ENCODE measurements at regions not wholly inside any gene's neighbourhood (a gene's known extent, or its start where the extent isn't known, plus 50 kb on each side); places are given as distances from the start of the nearest gene placed in this dataset.

GRCh38 chr9:3698076-3698475, 172.3 kb upstream of the RFX3 start:
- Histone ChIP-seq H3K4me3 (ENCODE audit: low read depth in 1 of 3, low read length in 3 of 3) (no peak overlapping the region), H3K9me3 (ENCODE audit: control insufficient read depth in 4 of 4, low read length in 3 of 4) (no peaks in the 10 kb centered on the region), H3K27ac (ENCODE audit: low read depth in 1 of 2, low read length in 2 of 2) (no peak overlapping the region), H3K9ac (ENCODE audit: low read depth in 1 of 2, low read length in 2 of 2) (no peak overlapping the region), H3K36me3 (ENCODE audit: control insufficient read depth in 4 of 4, insufficient read depth in 3 of 4, low read depth in 1 of 4, low read length in 3 of 4) (no peaks in the 10 kb centered on the region), H3K27me3 (ENCODE audit: control insufficient read depth in 4 of 4, insufficient read depth in 4 of 4, low read length in 3 of 4) (no peaks in the 10 kb centered on the region), H3K4me1 (ENCODE audit: control insufficient read depth in 4 of 4, insufficient read depth in 4 of 4, low read length in 3 of 4) (no peaks in the 10 kb centered on the region)
- DNase-seq (ENCODE audit: low spot score): no peak
- 84% methylated on average over 3 of the region's 3 CpGs for WGBS
- no peak for TF ChIP-seq YY1 (IDR thresholded peaks at IDR 0.05)
- no peak for TF ChIP-seq HNF4G (IDR thresholded peaks at IDR 0.05)
- TF ChIP-seq ATF3 (IDR thresholded peaks at IDR 0.05): no peak
- TF ChIP-seq NR2F2 (IDR thresholded peaks at IDR 0.05): no peak
- TF ChIP-seq MAX (IDR thresholded peaks at IDR 0.05): no peak
- TF ChIP-seq SP1 (IDR thresholded peaks at IDR 0.05): no peak
- TF ChIP-seq HNF4A (conservative IDR thresholded peaks at IDR 0.05): no peak
- TF ChIP-seq, protein P1, sequence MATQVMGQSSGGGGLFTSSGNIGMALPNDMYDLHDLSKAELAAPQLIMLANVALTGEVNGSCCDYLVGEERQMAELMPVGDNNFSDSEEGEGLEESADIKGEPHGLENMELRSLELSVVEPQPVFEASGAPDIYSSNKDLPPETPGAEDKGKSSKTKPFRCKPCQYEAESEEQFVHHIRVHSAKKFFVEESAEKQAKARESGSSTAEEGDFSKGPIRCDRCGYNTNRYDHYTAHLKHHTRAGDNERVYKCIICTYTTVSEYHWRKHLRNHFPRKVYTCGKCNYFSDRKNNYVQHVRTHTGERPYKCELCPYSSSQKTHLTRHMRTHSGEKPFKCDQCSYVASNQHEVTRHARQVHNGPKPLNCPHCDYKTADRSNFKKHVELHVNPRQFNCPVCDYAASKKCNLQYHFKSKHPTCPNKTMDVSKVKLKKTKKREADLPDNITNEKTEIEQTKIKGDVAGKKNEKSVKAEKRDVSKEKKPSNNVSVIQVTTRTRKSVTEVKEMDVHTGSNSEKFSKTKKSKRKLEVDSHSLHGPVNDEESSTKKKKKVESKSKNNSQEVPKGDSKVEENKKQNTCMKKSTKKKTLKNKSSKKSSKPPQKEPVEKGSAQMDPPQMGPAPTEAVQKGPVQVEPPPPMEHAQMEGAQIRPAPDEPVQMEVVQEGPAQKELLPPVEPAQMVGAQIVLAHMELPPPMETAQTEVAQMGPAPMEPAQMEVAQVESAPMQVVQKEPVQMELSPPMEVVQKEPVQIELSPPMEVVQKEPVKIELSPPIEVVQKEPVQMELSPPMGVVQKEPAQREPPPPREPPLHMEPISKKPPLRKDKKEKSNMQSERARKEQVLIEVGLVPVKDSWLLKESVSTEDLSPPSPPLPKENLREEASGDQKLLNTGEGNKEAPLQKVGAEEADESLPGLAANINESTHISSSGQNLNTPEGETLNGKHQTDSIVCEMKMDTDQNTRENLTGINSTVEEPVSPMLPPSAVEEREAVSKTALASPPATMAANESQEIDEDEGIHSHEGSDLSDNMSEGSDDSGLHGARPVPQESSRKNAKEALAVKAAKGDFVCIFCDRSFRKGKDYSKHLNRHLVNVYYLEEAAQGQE (IDR thresholded peaks at IDR 0.05): no peak
- no peak for TF ChIP-seq TAF1 (conservative IDR thresholded peaks at IDR 0.05)
- TF ChIP-seq, protein P2, sequence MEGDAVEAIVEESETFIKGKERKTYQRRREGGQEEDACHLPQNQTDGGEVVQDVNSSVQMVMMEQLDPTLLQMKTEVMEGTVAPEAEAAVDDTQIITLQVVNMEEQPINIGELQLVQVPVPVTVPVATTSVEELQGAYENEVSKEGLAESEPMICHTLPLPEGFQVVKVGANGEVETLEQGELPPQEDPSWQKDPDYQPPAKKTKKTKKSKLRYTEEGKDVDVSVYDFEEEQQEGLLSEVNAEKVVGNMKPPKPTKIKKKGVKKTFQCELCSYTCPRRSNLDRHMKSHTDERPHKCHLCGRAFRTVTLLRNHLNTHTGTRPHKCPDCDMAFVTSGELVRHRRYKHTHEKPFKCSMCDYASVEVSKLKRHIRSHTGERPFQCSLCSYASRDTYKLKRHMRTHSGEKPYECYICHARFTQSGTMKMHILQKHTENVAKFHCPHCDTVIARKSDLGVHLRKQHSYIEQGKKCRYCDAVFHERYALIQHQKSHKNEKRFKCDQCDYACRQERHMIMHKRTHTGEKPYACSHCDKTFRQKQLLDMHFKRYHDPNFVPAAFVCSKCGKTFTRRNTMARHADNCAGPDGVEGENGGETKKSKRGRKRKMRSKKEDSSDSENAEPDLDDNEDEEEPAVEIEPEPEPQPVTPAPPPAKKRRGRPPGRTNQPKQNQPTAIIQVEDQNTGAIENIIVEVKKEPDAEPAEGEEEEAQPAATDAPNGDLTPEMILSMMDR (IDR thresholded peaks at IDR 0.05; ENCODE audit: low read depth, low read length, missing input control): no peak
- TF ChIP-seq GABPA (IDR thresholded peaks at IDR 0.05 in 1 of 2, conservative IDR thresholded peaks at IDR 0.05 in 1 of 2): no peak
- TF ChIP-seq RAD21 (IDR thresholded peaks at IDR 0.05): no peak
- TF ChIP-seq ZBTB33 (IDR thresholded peaks at IDR 0.05): no peak
- no peak for TF ChIP-seq FOXA1 (IDR thresholded peaks at IDR 0.05)
- no peak for TF ChIP-seq FOXA2 (IDR thresholded peaks at IDR 0.05)
- no peak for TF ChIP-seq RXRA (IDR thresholded peaks at IDR 0.05)
- no peak for TF ChIP-seq JUND (IDR thresholded peaks at IDR 0.05)
- TF ChIP-seq EGR1 (IDR thresholded peaks at IDR 0.05; ENCODE audit: low read depth in 2 of 2): no peak

Data from liver (tissue), 8 donors.